Transverse colon (tissue), 4 donors: ENCODE measurements at regions not wholly inside any gene's neighbourhood (a gene's known extent, or its start where the extent isn't known, plus 50 kb on each side); places are given as distances from the start of the nearest gene placed in this dataset.
A peak's percentile ranks its signal among the peaks of the same experiment; 100 is the strongest.

Experiments used
- DNase-seq: peaks from one replicate; pipeline ENCODE4 v3.0.0-alpha.2; 2019
- H3K27ac ChIP-seq, 4 donors: fragments of 200-600 bp; sonication (generic); 2 replicates each; pipeline ENCODE4 v1.5.1; 2016 to 2018; ENCODE audit warnings: inconsistent platforms in 4 of 4
- H3K27me3 ChIP-seq: fragments of 200-600 bp; sonication (generic); 2 replicates; pipeline ENCODE4 v1.5.1; 2017; ENCODE audit warnings: inconsistent platforms
- H3K36me3 ChIP-seq, 4 donors: fragments of 200-600 bp; sonication (generic); 2 replicates each; pipeline ENCODE4 v1.5.1; 2017 to 2019; ENCODE audit warnings: inconsistent platforms in 4 of 4
- H3K4me1 ChIP-seq, 4 donors: fragments of 200-600 bp; sonication (generic); 2 replicates each; pipeline ENCODE4 v1.5.1; 2017 to 2020; ENCODE audit warnings: inconsistent platforms in 4 of 4
- H3K4me3 ChIP-seq, 4 donors: fragments of 200-600 bp; sonication (generic); 1 replicate in 1 of 4; 2 replicates in 3 of 4; pipeline versions ENCODE4 v1.5.1 to v1.6.1; 2017 to 2019; ENCODE audit warnings: inconsistent platforms in 4 of 4
- H3K9me3 ChIP-seq, 2 donors: fragments of 200-600 bp; sonication (generic); 2 replicates each; pipeline ENCODE4 v1.5.1; 2017 to 2019; ENCODE audit warnings: inconsistent platforms in 2 of 2
- CTCF ChIP-seq, 5 experiments: fragments of 200-600 bp in 3 of 5; fragments of 450-650 bp in 2 of 5; sonication (generic) in 3 of 5; IDR thresholded peaks; 1 replicate in 2 of 5; 2 replicates in 3 of 5; pipeline ENCODE4 v1.5.1; 2016 to 2017; ENCODE audit warnings: antibody characterized with exemption in 5 of 5, inconsistent platforms in 3 of 5, mild to moderate bottlenecking in 2 of 5, moderate library complexity in 1 of 5
- EP300 ChIP-seq: sonication (generic); formaldehyde crosslinking; IDR thresholded peaks from one replicate; pipeline ENCODE4 v1.6.1; 2017; ENCODE audit warnings: antibody characterized with exemption, low read depth
- POLR2A ChIP-seq: fragments of 450-650 bp; IDR thresholded peaks from one replicate; pipeline ENCODE4 v1.6.1; 2016; ENCODE audit warnings: antibody characterized with exemption, mild to moderate bottlenecking, moderate library complexity
- POLR2AphosphoS5 ChIP-seq, 3 donors: sonication (generic); formaldehyde crosslinking; IDR thresholded peaks; one replicate each; pipeline ENCODE4 v1.6.1; 2016; ENCODE audit warnings: antibody characterized with exemption in 3 of 3
- WGBS, 2 donors: methylation state at CpG; one replicate each; pipeline ENCODE4 v1.1.5; 2018; ENCODE audit warnings: low coverage in 1 of 2; 5-methylcytosine and 5-hydroxymethylcytosine counted together
- in situ Hi-C, 4 donors: fragments of 200-750 bp; cut with MboI; loops; one replicate each; pipeline versions ENCODE4 v1.15.0 to v1.15.1; 2017; ENCODE audit warnings: low sequenced_read_pairs in 3 of 4, low pct_ligation_motif_present in 1 of 4, low pct_unique_long_range_greater_than_20kb in 1 of 4
- intact Hi-C: fragments of 100-400 bp; cut with DNase I; formaldehyde crosslinking; loops from one replicate; pipeline ENCODE4 v1.15.1; 2023; ENCODE audit warnings: low total_unique reads

- H3K27me3 ChIP-seq, result no peaks in the 10 kb centered on the region
- H3K4me3 ChIP-seq, result no peak overlapping the region
- H3K4me1 ChIP-seq, result peaks cover 9 to 35% (median 17%) of the 10 kb centered on the region in 4 donors
- in situ Hi-C loops (no loop called here), intact Hi-C loops (no loop called here)
- H3K36me3 ChIP-seq, result no peaks in the 10 kb centered on the region
- no peak for DNase-seq
- H3K9me3 ChIP-seq, result no peaks in the 10 kb centered on the region
- H3K27ac ChIP-seq, result peak overlapping the region; percentile 27 to 71 (median 48)
- 80 to 90% methylated on average over 3 to 11 of the region's 11 CpGs for WGBS, 2 donors
- TF ChIP-seq POLR2A, result no peak
- TF ChIP-seq CTCF (IDR thresholded peaks at IDR 0.05), result no peak
Measured at GRCh38 chr12:75724307-75724927, 213.0 kb upstream of the KRR1 start.

- TF ChIP-seq POLR2AphosphoS5 (IDR thresholded peaks at IDR 0.05), result peak; percentile 65 to 74 (median 71)
- no peak for TF ChIP-seq EP300
- peak; percentile 31 for DNase-seq
- Histone ChIP-seq H3K9me3 (no peaks in the 10 kb centered on the region), H3K4me1 (peaks cover 9 to 35% (median 17%) of the 10 kb centered on the region in 4 donors), H3K4me3 (no peak overlapping the region), H3K27me3 (no peaks in the 10 kb centered on the region), H3K36me3 (no peaks in the 10 kb centered on the region), H3K27ac (peak overlapping the region; percentile 42 to 67 (median 64))
- intact Hi-C loops, result no loop called here
- in situ Hi-C loops, result no loop called here
- WGBS, 2 donors, result 20 to 27% methylated on average over 5 of the region's 5 CpGs
Measured at GRCh38 chr12:75722714-75723200, 211.3 kb upstream of the KRR1 start.

- peaks cover 9 to 35% (median 17%) of the 10 kb centered on the region in 4 donors for H3K4me1 ChIP-seq
- H3K27me3 ChIP-seq, result no peaks in the 10 kb centered on the region
- no peak for DNase-seq
- H3K4me3 ChIP-seq, result no peak overlapping the region
- in situ Hi-C loops (no loop called here), intact Hi-C loops (no loop called here)
- no peaks in the 10 kb centered on the region for H3K9me3 ChIP-seq
- TF ChIP-seq POLR2A, result no peak
- TF ChIP-seq POLR2AphosphoS5 (IDR thresholded peaks at IDR 0.05), result no peak
- no peak for TF ChIP-seq CTCF (IDR thresholded peaks at IDR 0.05)
- TF ChIP-seq EP300, result no peak
- no peaks in the 10 kb centered on the region for H3K36me3 ChIP-seq
- peak overlapping the region; percentile 42 to 67 (median 58) for H3K27ac ChIP-seq
- WGBS, 2 donors, result 49 to 52% methylated on average over 2 of the region's 2 CpGs
Measured at GRCh38 chr12:75721796-75722195, 210.4 kb upstream of the KRR1 start.

GRCh38 chr12:75720812-75721641 lies 209.6 kb upstream of the KRR1 start:
- Histone ChIP-seq H3K4me3 (no peak overlapping the region), H3K27ac (peak overlapping the region in 2 of 4 donors; percentile 4 to 53), H3K9me3 (no peaks in the 10 kb centered on the region), H3K27me3 (no peaks in the 10 kb centered on the region), H3K4me1 (peaks cover 9 to 35% (median 17%) of the 10 kb centered on the region in 4 donors), H3K36me3 (no peaks in the 10 kb centered on the region)
- in situ Hi-C loops (no loop called here), intact Hi-C loops (no loop called here)
- TF ChIP-seq CTCF (IDR thresholded peaks at IDR 0.05) (no peak), POLR2AphosphoS5 (IDR thresholded peaks at IDR 0.05) (no peak), EP300 (no peak), POLR2A (no peak)
- DNase-seq, result no peak
- WGBS, 2 donors, result 44 to 52% methylated on average over 3 to 6 of the region's 6 CpGs
